ENCODE measurements at regions not wholly inside any gene's neighbourhood (a gene's known extent, or its start where the extent isn't known, plus 50 kb on each side); places are given as distances from the start of the nearest gene placed in this dataset.

DNA sequence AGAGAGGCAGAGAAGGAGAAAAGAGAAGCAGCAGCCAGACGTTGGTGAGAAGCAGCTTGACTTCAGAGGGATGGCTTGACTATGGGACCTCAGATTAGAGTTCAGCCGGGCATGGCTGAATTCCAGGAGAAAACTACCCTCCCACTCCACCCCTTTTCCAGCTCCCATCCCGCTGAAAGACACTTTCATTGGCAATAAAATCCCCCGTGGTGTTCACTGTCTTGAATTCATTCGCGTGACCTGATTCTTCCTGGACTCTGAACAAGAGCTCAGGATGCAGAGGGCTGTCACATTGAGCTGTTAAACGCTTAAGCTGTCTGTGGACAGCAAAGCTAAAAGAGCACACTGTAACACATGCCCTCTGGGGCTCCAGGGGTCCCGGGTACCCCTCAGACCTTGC is 1575.3 kb upstream of the AGA start:
- TF ChIP-seq CTCF (IDR thresholded peaks at IDR 0.05 in 8 of 11, conservative IDR thresholded peaks at IDR 0.05 in 3 of 11) = no peak
- TF ChIP-seq POLR2A (IDR thresholded peaks at IDR 0.05) = no peak
